ENCODE measurements at regions not wholly inside any gene's neighbourhood (a gene's known extent, or its start where the extent isn't known, plus 50 kb on each side); places are given as distances from the start of the nearest gene placed in this dataset.

GRCh38 chr13:46489586-46490023, 63.4 kb upstream of the LRCH1 start (continued):
- TF ChIP-seq CSRNP3 (CRISPR knock-in tag; IDR thresholded peaks at IDR 0.05) (no peak), ISL1 (CRISPR knock-in tag; IDR thresholded peaks at IDR 0.05) (no peak), ZNF70 (CRISPR knock-in tag; IDR thresholded peaks at IDR 0.05) (no peak), BACH2 (CRISPR knock-in tag; IDR thresholded peaks at IDR 0.05; ENCODE audit: borderline replicate concordance) (no peak)

GRCh38 chr13:46487748-46488147, 65.2 kb upstream of the LRCH1 start:
- no peak for TF ChIP-seq ZNF565 (CRISPR knock-in tag; conservative IDR thresholded peaks at IDR 0.05; ENCODE audit: low read depth)
- TF ChIP-seq ZNF8 (CRISPR knock-in tag; IDR thresholded peaks at IDR 0.05): no peak
- no peak for TF ChIP-seq PATZ1 (CRISPR knock-in tag; IDR thresholded peaks at IDR 0.05; ENCODE audit: borderline replicate concordance)
- TF ChIP-seq TCF4 (CRISPR knock-in tag; IDR thresholded peaks at IDR 0.05; ENCODE audit: borderline replicate concordance): no peak
- no peak for TF ChIP-seq PPARA (CRISPR knock-in tag; IDR thresholded peaks at IDR 0.05; ENCODE audit: borderline replicate concordance)
- TF ChIP-seq GLIS3 (CRISPR knock-in tag; IDR thresholded peaks at IDR 0.05): no peak
- TF ChIP-seq ZFP3 (CRISPR knock-in tag; IDR thresholded peaks at IDR 0.05): no peak
- TF ChIP-seq POU6F1 (CRISPR knock-in tag; IDR thresholded peaks at IDR 0.05; ENCODE audit: borderline replicate concordance, low read depth): no peak
- no peak for TF ChIP-seq CSRNP3 (CRISPR knock-in tag; IDR thresholded peaks at IDR 0.05)
- no peak for TF ChIP-seq OSR1 (CRISPR knock-in tag; IDR thresholded peaks at IDR 0.05)
- no peak for TF ChIP-seq SNAI2 (CRISPR knock-in tag; IDR thresholded peaks at IDR 0.05)
- no peak for TF ChIP-seq ZFP30 (CRISPR knock-in tag; IDR thresholded peaks at IDR 0.05)
- TF ChIP-seq ESRRG (CRISPR knock-in tag; IDR thresholded peaks at IDR 0.05): no peak
- no peak for TF ChIP-seq ARNTL (CRISPR knock-in tag; IDR thresholded peaks at IDR 0.05; ENCODE audit: borderline replicate concordance, low read depth)
- TF ChIP-seq CREB5 (CRISPR knock-in tag; IDR thresholded peaks at IDR 0.05; ENCODE audit: low read depth): no peak
- no peak for TF ChIP-seq RARB (CRISPR knock-in tag; IDR thresholded peaks at IDR 0.05)
- ATAC-seq: no peak

GRCh38 chr13:46486270-46486669, 66.7 kb upstream of the LRCH1 start:
- ATAC-seq: no peak
- TF ChIP-seq TCF4 (CRISPR knock-in tag; IDR thresholded peaks at IDR 0.05; ENCODE audit: borderline replicate concordance) (no peak), OSR1 (CRISPR knock-in tag; IDR thresholded peaks at IDR 0.05) (no peak), SNAI2 (CRISPR knock-in tag; IDR thresholded peaks at IDR 0.05) (no peak), ZNF8 (CRISPR knock-in tag; IDR thresholded peaks at IDR 0.05) (no peak), PATZ1 (CRISPR knock-in tag; IDR thresholded peaks at IDR 0.05; ENCODE audit: borderline replicate concordance) (no peak), ZNF565 (CRISPR knock-in tag; conservative IDR thresholded peaks at IDR 0.05; ENCODE audit: low read depth) (no peak), ESRRG (CRISPR knock-in tag; IDR thresholded peaks at IDR 0.05) (no peak), TOX (CRISPR knock-in tag; IDR thresholded peaks at IDR 0.05; ENCODE audit: borderline replicate concordance) (no peak), CSDC2 (CRISPR knock-in tag; IDR thresholded peaks at IDR 0.05) (no peak), RARB (CRISPR knock-in tag; IDR thresholded peaks at IDR 0.05) (no peak), ZFP30 (CRISPR knock-in tag; IDR thresholded peaks at IDR 0.05) (no peak), ZFP3 (CRISPR knock-in tag; IDR thresholded peaks at IDR 0.05) (no peak), ISL1 (CRISPR knock-in tag; IDR thresholded peaks at IDR 0.05) (no peak), ARNTL (CRISPR knock-in tag; IDR thresholded peaks at IDR 0.05; ENCODE audit: borderline replicate concordance, low read depth) (no peak), CREB5 (CRISPR knock-in tag; IDR thresholded peaks at IDR 0.05; ENCODE audit: low read depth) (no peak)
